MM.1S (cell line): ENCODE measurements at regions not wholly inside any gene's neighbourhood (a gene's known extent, or its start where the extent isn't known, plus 50 kb on each side); places are given as distances from the start of the nearest gene placed in this dataset.
A peak's percentile ranks its signal among the peaks of the same experiment; 100 is the strongest.

Experiments used
- DNase-seq: peaks from one replicate; pipeline ENCODE4 v3.0.0-alpha.2; 2015
- H2AFZ ChIP-seq: fragments of 300-600 bp; sonication (generic); 2 replicates; pipeline ENCODE4 v1.6.0; 2016; ENCODE audit warnings: antibody characterized with exemption, low read length
- H3F3A ChIP-seq: fragments of 300-600 bp; sonication (generic); 2 replicates; pipeline ENCODE4 v1.6.1; 2016; ENCODE audit warnings: mild to moderate bottlenecking, antibody characterized with exemption, low read length, moderate library complexity, mixed read lengths; ENCODE audit not compliant: insufficient read depth
- H3K27ac ChIP-seq: fragments of 300-600 bp; sonication (generic); 2 replicates; pipeline ENCODE4 v1.5.1; 2016; ENCODE audit warnings: mild to moderate bottlenecking, low read length
- H3K27me3 ChIP-seq: fragments of 300-600 bp; sonication (generic); replicated peaks from 2 replicates; pipeline ENCODE4 v1.6.0; 2016; ENCODE audit warnings: low read length; ENCODE audit not compliant: insufficient read depth
- H3K36me3 ChIP-seq: fragments of 300-600 bp; sonication (generic); replicated peaks from 2 replicates; pipeline ENCODE4 v1.6.1; 2016; ENCODE audit warnings: mild to moderate bottlenecking, low read length, mixed read lengths; ENCODE audit not compliant: insufficient read depth
- H3K4me1 ChIP-seq: fragments of 300-600 bp; sonication (generic); 2 replicates; pipeline ENCODE4 v1.6.1; 2016; ENCODE audit warnings: low read length, mixed read lengths
- H3K4me2 ChIP-seq: fragments of 300-600 bp; sonication (generic); 2 replicates; pipeline ENCODE4 v1.6.0; 2016; ENCODE audit warnings: low read depth, low read length
- H3K4me3 ChIP-seq: fragments of 300-600 bp; sonication (generic); 2 replicates; pipeline ENCODE4 v1.5.1; 2016; ENCODE audit warnings: low read length, mixed read lengths
- H3K79me2 ChIP-seq: fragments of 300-600 bp; sonication (generic); 2 replicates; pipeline ENCODE4 v1.6.1; 2016; ENCODE audit warnings: mixed run types, low read length, mixed read lengths
- H3K9ac ChIP-seq: fragments of 300-600 bp; sonication (generic); 2 replicates; pipeline ENCODE4 v1.6.1; 2016; ENCODE audit warnings: low read length, mixed read lengths
- H3K9me2 ChIP-seq: fragments of 300-600 bp; sonication (generic); replicated peaks from 2 replicates; pipeline ENCODE4 v1.6.1; 2016; ENCODE audit warnings: mild to moderate bottlenecking, low read length, mixed read lengths; ENCODE audit not compliant: insufficient read depth
- H3K9me3 ChIP-seq: fragments of 300-600 bp; sonication (generic); replicated peaks from 2 replicates; pipeline ENCODE4 v1.6.1; 2016; ENCODE audit warnings: mild to moderate bottlenecking, low read length, mixed read lengths; ENCODE audit not compliant: insufficient read depth
- H4K20me1 ChIP-seq: fragments of 300-600 bp; sonication (generic); 2 replicates; pipeline ENCODE4 v1.6.1; 2016; ENCODE audit warnings: mild to moderate bottlenecking, low read length, moderate library complexity, mixed read lengths; ENCODE audit not compliant: insufficient read depth
- CTCF ChIP-seq: fragments of 300-600 bp; sonication (generic); IDR thresholded peaks from 2 replicates; pipeline ENCODE4 v1.5.1; 2016; ENCODE audit warnings: antibody characterized with exemption, low read length, mixed read lengths
- EZH2 ChIP-seq: fragments of 300-600 bp; sonication (generic); optimal IDR thresholded peaks from 2 replicates; pipeline ENCODE3; 2017; ENCODE audit warnings: low read depth, mild to moderate bottlenecking, antibody characterized with exemption, low read length, mixed read lengths
- EZH2phosphoT487 ChIP-seq: fragments of 300-600 bp; sonication (generic); IDR thresholded peaks from 2 replicates; pipeline ENCODE4 v1.6.1; 2018; ENCODE audit warnings: antibody characterized with exemption, low read length

DNA sequence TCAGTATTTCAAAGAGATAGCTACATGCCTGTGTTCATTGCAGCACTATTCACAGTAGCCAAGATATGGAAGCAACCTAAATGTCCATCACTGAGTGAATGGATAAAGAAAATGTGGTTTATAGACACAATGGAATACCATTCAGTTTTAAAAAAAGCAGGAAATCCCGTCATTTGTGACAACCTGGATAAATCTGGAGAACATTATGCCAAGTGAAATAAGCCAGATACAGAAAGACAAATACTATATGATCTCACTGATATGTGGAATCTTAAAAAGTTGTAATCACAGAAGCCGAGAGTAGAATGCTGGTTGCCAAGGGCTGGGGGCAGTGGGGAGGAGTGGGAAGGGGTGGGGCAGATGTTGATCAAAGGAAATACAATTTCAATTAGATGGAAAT is 235.8 kb upstream of the IGFBP3 start:
- H3K4me3 ChIP-seq, result no peak overlapping the region
- DNase-seq, result no peak
- H3K79me2 ChIP-seq, result no peaks in the 10 kb centered on the region
- peaks cover 23% of the 10 kb centered on the region for H3F3A ChIP-seq
- H3K9ac ChIP-seq, result no peak overlapping the region
- no peaks in the 10 kb centered on the region for H3K27me3 ChIP-seq
- TF ChIP-seq EZH2 (no peak), CTCF (no peak), EZH2phosphoT487 (no peak)
- H3K27ac ChIP-seq, result no peak overlapping the region
- H3K9me2 ChIP-seq, result no peaks in the 10 kb centered on the region
- no peaks in the 10 kb centered on the region for H4K20me1 ChIP-seq
- no peaks in the 10 kb centered on the region for H3K9me3 ChIP-seq
- H3K4me1 ChIP-seq, result peaks cover 29% of the 10 kb centered on the region
- H2AFZ ChIP-seq, result no peak overlapping the region
- H3K4me2 ChIP-seq, result no peak overlapping the region
- no peaks in the 10 kb centered on the region for H3K36me3 ChIP-seq

DNA sequence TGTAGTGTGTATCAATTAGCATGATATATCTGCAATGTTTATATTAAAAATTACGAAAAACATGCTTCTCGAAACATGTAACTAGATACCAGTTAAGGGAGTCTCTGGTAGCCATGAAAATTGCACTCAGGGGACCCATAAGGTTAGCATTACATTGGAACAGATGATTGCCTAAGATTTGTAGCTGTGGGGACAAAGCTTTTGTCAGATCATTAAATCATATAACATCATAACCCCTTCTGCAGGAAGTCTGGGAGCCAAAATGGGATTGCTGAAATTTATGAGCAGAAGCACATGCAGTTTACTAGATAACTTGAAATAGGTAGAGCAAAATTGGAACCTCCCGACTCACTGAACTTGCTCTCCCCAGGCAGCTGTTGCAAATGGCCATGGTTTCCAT is 235.0 kb upstream of the IGFBP3 start:
- no peaks in the 10 kb centered on the region for H4K20me1 ChIP-seq
- H3K9me3 ChIP-seq, result no peaks in the 10 kb centered on the region
- peaks cover 23% of the 10 kb centered on the region for H3F3A ChIP-seq
- H3K9me2 ChIP-seq, result no peaks in the 10 kb centered on the region
- H3K9ac ChIP-seq, result no peak overlapping the region
- H3K4me1 ChIP-seq, result peaks cover 31% of the 10 kb centered on the region
- no peaks in the 10 kb centered on the region for H3K79me2 ChIP-seq
- H3K27ac ChIP-seq, result no peak overlapping the region
- no peak overlapping the region for H3K4me3 ChIP-seq
- H3K4me2 ChIP-seq, result no peak overlapping the region
- TF ChIP-seq EZH2 (no peak), CTCF (no peak), EZH2phosphoT487 (no peak)
- H3K36me3 ChIP-seq, result no peaks in the 10 kb centered on the region
- H2AFZ ChIP-seq, result no peak overlapping the region
- no peak for DNase-seq
- H3K27me3 ChIP-seq, result no peaks in the 10 kb centered on the region

- H3K4me3 ChIP-seq, result no peak overlapping the region
- H3K4me1 ChIP-seq, result peaks cover 31% of the 10 kb centered on the region
- H3K9ac ChIP-seq, result no peak overlapping the region
- no peak overlapping the region for H2AFZ ChIP-seq
- H3K4me2 ChIP-seq, result no peak overlapping the region
- no peaks in the 10 kb centered on the region for H3K27me3 ChIP-seq
- H4K20me1 ChIP-seq, result no peaks in the 10 kb centered on the region
- peaks cover 23% of the 10 kb centered on the region for H3F3A ChIP-seq
- DNase-seq, result peak; percentile 4
- H3K36me3 ChIP-seq, result no peaks in the 10 kb centered on the region
- H3K79me2 ChIP-seq, result no peaks in the 10 kb centered on the region
- H3K9me2 ChIP-seq, result no peaks in the 10 kb centered on the region
- H3K9me3 ChIP-seq, result no peaks in the 10 kb centered on the region
- H3K27ac ChIP-seq, result no peak overlapping the region
- TF ChIP-seq EZH2 (no peak), EZH2phosphoT487 (no peak), CTCF (no peak)
Measured at GRCh38 chr7:46155367-46155766, 234.3 kb upstream of the IGFBP3 start.
